ENCODE measurements at regions not wholly inside any gene's neighbourhood (a gene's known extent, or its start where the extent isn't known, plus 50 kb on each side); places are given as distances from the start of the nearest gene placed in this dataset.
A peak's percentile ranks its signal among the peaks of the same experiment; 100 is the strongest.
"Not testable (repeated sequence)": the region's sequence is repeated elsewhere in the genome, so short reads cannot be mapped to it uniquely, and the experiment has no call there.

GRCh38 chr18:67455890-67456501 is 60.5 kb downstream of the DSEL start:
- no peak for DNase-seq (ENCODE audit: low spot score)

DNA sequence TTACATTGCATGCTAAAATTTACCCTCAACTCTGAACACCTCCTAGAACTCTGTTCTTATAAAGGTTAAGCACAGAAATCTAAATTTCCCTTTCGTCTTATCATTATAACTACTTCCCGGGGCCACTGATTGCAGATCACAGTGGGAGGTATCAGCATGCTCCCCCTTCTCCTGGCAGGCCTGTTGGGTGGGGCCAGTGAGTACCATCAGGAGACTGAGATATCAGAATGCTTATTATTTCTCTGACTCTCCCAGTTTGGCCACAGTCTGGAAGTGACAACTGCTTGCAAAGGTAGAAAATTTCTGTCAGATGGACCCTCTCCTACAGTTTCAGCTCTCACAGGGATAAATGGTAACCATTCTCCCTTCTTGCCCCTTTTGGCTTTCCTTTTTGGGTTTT is 62.6 kb downstream of the DSEL start:
- no peak for DNase-seq (ENCODE audit: low spot score)

- DNase-seq (ENCODE audit: low spot score) = no peak
Measured at GRCh38 chr18:67451960-67452359, 64.6 kb downstream of the DSEL start.

DNA sequence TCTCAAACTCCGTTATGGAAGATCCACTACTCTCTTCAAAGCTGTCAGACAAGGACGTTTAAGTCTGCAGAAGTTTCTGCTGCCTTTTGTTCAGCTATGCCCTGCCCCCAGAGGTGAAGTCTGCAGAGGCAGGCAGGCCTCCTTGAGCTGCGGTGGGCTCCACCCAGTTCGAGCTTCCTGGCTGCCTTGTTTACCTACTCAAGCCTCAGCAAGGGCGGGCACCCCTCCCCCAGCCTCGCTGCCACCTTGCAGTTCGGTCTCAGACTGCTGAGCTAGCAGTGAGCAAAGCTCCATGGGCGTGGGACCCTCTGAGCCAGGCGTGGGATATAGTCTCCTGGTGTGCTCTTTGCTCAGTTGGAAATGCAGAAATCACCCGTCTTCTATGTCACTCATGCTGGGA is 65.4 kb downstream of the DSEL start:
- DNase-seq (ENCODE audit: low spot score) = not testable (repeated sequence)

- DNase-seq (ENCODE audit: low spot score) = no peak
Measured at GRCh38 chr18:67433971-67434370, 82.5 kb downstream of the DSEL start.

DNA sequence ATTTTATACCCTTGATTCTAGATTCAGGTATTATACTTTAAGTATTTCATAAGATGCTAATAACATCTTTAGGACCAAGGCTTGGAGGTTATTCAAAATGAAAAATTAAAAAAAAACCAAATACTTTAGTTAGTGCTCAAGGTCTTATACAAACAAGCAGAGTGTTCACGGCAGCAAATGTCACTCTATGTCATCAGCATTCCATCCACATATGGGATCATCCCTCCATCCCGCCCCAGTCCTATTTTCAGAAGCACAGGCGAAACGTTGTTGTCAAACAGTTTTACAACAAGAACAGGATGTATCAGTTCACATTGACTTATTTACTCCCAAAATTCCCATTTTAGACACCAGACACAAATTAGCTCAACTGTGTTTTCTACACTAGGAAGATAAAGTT is 83.7 kb downstream of the DSEL start:
- no peak for DNase-seq (ENCODE audit: low spot score)

DNA sequence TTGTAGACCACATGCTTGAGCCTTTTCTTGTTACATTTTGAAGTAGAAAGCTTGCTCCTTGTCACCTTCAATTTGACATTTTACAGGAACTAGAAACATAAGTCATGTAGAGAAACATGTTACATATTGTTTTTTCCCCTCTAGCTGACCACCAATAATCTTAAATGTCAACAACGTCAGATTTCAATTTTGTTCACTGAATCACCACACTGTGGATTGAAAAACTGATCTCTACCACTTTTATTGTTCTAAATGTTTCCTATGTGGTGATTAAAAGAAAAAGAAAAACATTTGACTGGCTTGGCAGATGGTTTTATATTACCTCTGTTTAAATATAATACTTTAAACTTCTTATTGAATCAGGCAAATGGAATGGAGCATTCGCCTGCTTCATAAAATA is 87.7 kb downstream of the DSEL start:
- DNase-seq (ENCODE audit: low spot score) = no peak

GRCh38 chr18:67428158-67428557 is 88.4 kb downstream of the DSEL start:
- DNase-seq (ENCODE audit: low spot score) = no peak

DNA sequence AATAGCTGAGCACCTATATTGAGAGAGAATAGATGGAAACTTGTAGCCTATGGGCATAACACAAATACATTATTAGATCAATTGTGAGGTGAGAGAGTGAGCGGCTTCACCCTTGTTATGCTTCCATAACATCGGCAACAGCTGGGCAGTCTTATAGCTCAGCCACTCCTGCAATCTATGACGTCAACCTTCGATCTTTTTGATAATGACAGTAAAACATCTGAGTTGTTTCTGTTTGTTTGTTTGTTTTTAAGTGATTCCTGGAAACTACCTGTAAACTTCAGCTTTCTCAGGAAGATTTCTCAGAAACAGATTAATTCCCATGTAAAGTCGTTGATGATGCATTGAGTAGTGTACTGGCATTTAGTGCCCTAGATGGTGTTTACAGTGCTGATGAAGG is 90.0 kb downstream of the DSEL start:
- DNase-seq (ENCODE audit: low spot score) = no peak

DNA sequence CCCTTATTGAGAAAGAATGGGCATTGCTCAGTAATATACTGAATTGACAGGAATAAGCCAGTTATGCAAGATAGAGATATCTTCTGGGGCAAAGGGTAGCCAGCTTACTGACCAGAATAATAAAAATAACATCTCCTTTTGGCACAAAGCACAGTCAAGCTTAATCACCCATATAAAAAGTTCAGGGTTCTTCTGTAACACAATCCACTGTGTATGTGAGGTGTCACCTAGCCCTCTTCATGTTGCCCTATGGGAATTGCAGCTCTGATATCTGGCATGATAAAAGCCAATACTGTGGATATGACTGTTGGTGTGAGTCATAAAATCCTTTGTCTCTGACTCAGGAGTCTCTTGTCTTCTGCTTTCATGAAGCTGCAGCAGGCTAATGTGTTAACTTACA is 90.8 kb downstream of the DSEL start:
- no peak for DNase-seq (ENCODE audit: low spot score)

- DNase-seq (ENCODE audit: low spot score) = no peak
Measured at GRCh38 chr18:67421651-67422050, 94.9 kb downstream of the DSEL start.

DNA sequence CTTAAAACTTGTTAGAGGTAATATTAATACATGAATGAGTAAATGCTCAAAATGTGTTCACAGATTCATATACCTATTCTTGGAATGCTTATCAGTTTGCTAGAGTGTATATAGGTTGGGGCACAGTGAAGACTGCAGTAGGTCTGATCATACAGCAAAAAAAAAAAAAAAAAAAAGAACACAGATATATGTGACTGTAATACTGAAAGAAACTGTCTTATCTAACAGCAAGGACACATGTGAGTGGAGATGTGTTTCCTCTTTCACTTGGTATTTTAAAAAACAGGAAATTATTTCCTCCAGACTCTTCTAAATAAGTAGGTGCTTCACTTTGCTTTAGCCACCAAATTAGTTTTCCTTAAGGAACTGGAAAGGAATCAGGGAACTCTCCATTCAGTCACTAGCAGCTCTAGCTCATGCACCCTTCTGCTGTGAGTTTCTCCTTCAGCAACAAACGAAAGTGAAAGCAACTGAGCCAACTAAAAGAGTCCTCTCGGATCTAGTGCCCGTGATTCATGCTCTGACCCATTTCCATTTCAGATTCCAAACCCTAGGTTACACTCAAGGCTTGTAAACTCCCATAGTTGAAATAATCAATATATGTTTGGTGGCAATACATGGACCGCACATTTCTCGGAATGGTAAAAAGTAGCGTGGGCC is 98.5 kb downstream of the DSEL start:
- DNase-seq (ENCODE audit: low spot score) = no peak

GRCh38 chr18:67411116-67411515 is 105.4 kb downstream of the DSEL start:
- DNase-seq (ENCODE audit: low spot score) = no peak

DNA sequence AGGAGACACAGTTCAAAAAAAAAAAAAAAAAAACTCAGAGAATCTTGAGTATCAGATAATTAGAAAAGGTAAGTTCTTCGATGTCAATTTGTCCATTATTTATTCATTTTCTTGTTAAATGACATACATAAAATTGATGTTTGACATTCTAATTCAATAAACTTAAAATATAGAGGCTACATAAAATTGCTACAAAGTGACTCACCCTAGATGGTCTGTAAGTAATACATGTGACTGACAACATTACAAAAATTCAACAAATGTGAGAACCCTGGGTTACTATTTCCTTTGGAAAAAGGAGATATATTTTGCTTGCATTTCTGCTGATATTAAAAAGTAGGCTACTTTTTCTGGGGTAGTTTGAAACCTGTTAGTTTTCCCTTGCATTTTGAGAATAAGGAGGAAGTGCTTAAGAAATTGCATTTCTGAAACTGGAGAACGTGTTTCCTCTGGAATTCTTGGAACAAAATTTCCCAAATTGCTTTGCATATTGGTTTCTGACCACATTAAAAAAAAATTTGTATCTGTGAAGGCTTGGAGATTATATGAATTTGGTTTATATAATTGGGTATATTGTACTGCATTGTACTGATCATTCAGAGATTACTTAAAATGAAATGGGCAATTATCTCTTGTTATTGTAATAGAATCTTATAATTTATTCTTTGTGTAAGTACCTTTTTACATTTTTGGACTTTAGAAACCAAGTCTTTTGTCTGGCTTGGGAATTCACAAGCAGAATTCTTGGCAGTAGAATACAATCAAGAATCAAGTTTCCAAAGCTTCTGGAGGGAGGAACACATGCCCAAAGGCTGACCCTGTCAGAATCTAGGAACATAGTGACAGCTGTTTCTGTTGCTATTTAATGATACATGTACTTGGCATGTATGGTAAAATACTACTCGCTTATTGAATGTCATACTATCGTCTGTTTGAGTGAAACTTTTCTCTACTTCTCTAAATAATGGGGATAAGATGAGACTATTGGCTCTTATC is 106.1 kb downstream of the DSEL start:
- no peak for DNase-seq (ENCODE audit: low spot score)

DNA sequence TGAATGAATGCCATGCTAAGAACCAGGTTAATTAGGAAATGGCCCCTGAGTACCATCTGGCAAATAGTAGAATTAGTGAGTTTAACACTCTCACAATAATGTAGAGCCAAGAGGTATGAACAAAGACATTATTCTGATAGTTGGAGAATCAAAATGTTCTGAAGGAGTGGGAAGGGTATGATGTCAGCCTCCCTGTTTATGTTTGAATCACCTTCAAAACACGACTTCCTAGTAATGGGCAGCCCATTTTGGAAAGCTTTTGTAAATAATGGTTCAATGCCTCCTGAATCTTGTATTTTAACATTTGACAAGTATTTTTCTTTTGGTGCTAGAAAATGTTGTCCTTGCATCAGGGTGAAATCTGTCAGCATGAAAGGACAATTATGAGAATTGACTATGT is 108.3 kb downstream of the DSEL start:
- no peak for DNase-seq (ENCODE audit: low spot score)

DNA sequence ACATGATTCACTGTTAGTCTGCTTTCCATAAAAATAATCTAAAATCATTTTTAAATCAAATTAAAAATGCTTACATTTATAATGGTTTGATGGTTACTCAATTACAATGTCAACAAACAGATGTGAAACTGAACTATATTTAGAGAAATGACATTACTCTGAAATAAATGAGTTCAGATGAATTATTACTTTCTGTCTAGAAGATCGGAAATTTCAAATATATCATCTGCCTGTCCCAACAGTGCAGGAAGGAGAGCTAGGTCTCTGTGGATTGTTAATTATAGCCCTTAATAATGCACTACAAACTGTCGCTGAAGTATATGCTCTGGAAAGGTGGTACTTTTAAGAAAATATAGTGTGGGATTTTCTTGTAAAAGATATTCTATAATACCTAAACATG is 109.8 kb downstream of the DSEL start:
- no peak for DNase-seq (ENCODE audit: low spot score)

GRCh38 chr18:67402543-67402942 is 114.0 kb downstream of the DSEL start:
- DNase-seq (ENCODE audit: low spot score) = no peak

- no peak for DNase-seq (ENCODE audit: low spot score)
Measured at GRCh38 chr18:67400502-67401117, 115.9 kb downstream of the DSEL start.

DNA sequence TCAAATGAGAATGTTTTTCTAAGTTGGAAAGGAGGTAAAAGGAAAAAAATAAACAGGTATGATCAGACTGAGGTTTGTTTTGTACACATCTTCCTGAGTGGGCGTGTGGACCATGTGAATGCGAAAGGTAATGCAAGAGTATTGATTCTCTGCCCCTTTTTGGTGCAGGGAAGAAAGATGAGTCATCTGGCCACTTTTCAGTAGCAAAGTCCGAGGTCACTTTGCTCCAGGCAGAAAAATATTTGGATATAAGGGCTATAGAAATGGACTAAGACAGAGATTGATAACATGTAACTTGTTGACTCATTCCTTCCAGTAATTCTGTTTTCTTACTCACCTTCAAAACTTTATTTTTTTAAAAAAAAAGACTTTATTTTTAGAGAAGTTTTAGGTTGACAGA is 130.5 kb downstream of the DSEL start:
- DNase-seq (ENCODE audit: low spot score) = no peak

DNA sequence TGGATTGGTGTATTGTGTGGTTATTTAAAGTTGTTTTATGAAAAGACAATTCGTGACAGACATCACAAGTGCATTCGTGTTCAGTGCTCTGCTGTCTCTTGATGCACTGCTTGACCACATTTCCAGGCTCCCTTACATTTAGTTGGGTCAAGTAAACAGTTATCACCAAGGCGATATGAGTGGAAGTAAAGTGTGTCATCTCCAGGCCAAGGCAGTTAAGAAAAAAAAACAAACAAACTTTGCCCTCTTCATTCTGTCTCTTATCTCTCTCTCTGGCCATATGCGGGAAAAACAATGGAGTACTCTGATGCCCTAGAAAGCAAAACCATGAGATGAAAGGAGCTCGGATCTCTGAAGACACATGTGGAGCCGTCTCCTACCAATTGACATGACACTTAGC is 131.1 kb downstream of the DSEL start:
- DNase-seq (ENCODE audit: low spot score) = no peak

GRCh38 chr18:67384057-67384456 is 132.5 kb downstream of the DSEL start:
- not testable (repeated sequence) for DNase-seq (ENCODE audit: low spot score)

DNA sequence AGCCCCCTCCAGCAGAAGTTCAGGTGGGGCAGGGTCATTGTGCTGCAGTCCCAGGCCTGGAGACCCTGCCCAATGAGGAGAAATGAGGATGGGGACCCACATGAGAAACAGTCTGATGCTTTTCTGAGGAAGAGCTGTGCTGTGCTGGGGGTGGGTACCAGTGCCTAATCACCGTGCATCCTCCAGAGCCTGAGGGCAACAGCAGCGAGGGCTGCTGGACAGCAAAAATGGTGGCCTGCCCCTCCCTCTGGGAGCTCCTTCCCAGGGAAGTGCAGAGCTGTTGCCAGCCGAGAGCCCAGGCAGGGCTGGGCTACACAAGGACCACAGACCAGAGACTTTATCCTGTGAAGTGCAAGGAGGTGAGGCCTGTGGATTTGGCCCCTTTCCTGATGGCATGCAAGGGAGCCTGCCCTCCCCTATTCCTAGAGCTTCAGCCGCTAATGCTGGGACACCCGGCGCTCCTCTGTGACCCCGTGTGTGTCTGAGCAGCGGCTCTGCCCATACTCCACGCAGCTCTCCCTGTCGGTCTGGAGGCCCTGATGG is 134.8 kb downstream of the DSEL start:
- DNase-seq (ENCODE audit: low spot score) = peak; percentile 45
